Activated T-cell treated with anti-CD3 and anti-CD28 coated beads, Interleukin-2, amount 50 U/mL, for 1 hour (primary cell): ENCODE measurements at regions not wholly inside any gene's neighbourhood (a gene's known extent, or its start where the extent isn't known, plus 50 kb on each side); places are given as distances from the start of the nearest gene placed in this dataset.

ENCODE experiments used
- DNase-seq: peaks from one replicate; pipeline ENCODE4 v3.0.0-alpha.2; 2020

DNA sequence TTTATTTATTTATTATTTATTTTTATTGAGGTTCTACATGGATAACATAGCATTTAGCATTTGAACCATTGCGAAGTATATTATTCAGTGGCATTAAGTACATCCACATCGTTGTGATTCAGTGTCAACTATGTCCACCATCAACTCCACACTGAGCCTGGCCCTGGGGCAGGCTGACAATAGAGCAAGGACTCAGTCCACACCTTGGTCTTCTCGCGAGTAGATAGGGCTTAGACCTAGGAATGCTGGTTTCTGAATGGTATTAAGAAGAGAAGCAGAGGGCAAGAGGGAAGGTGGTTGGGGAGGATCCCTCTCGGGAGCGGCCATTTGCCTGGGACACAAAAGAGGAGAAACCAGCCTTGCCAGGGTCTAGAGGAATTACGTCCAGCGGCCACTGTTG is 599.2 kb upstream of the MGMT start:
- no peak for DNase-seq

DNA sequence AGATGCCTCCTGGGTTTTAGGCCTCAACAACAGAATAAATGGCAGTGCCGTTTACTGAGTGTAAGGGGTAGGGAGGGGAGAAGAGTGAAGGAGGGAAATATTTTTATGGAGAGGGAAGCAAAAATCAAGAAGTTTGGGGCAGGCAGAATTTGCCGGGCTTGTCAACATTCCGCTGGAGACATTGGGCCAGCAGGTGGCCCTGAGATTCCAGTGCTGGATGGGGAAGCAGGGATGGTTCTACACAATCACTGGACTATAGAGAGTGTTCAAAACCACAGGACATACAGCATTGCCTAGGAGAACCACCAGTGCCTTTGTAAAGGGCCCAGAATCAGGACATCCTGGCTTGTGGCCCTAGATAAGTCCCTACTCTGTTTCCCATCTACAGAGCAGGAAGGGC is 598.6 kb upstream of the MGMT start:
- no peak for DNase-seq

DNA sequence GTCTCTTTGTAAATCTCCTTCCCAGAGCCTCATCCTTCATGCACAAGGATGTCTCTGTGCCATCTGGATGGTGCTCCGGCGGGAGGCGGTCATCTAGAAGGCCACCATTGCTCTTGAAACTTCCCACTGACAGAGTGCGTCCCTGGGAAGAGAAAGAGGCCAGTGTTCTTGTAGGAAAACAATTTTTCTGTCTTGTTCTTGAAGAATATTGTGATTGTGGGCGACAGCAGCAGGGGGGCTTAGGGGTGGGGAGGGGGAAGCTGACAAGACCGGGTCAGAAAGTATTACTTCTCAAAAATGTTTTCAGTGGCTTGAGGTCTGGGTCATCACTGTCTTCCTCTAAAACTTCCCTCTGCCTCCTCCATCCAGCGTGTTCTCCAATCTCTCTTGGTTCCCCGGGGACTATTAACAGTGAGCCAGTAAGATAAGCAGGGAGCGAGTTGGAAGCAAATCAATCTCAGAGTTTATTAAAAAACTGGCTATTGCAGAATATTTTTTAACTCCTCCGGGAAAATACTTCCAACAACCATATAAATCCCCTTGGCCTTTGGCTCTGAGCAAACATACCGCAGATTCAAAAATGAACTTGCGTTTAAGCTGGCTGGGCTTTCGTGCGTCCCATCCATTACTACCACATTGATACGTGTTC is 597.8 kb upstream of the MGMT start:
- no peak for DNase-seq

GRCh38 chr10:128870830-128871597 is 596.0 kb upstream of the MGMT start:
- no peak for DNase-seq

DNA sequence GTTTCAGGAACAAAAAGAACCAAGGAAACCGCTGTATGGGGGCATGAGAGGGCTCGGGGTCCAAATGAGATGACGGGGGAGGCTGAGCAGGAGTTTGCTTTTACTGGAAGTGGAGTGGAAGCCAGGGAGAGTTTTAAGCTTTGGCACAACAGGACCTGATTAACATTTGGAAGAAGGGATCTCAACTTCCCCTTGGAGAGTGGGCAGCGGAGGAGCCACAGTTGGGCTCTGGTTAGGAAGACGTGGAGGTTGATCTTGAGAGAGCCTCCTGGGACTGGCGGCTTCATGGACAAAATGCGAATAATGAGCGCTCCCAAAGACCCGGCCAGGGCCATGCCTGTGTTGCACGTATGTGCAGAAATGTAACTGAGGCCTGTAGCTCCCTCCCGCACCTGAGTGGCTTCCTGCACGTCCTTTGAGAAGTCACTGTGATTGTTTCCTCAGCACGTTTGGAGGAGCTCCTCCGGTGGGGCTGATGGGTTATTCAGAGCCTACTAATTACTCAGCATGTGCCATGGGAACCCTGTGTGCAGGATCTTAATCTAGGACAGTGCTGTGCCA is 595.3 kb upstream of the MGMT start:
- no peak for DNase-seq

- DNase-seq = no peak
Observed at GRCh38 chr10:128873411-128874054, 593.5 kb upstream of the MGMT start.

DNA sequence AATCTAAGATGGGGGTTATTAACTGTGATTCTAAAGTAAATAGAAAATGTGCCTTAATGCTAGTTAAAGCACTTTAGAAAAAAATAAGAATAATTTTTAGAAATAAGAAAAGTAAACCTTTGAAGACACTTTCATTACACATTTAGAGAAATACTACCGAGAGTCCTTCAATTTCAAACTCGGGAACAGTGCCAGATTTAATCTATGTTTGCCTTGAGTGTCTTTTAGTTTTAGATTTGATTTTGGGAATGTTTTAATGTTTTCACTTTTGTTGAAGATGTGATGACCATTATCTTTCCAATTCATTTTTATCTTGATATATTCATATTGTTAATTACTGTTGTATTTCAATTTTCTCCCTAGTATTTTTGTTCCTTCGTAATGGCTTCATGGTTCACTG is 592.7 kb upstream of the MGMT start:
- no peak for DNase-seq

DNA sequence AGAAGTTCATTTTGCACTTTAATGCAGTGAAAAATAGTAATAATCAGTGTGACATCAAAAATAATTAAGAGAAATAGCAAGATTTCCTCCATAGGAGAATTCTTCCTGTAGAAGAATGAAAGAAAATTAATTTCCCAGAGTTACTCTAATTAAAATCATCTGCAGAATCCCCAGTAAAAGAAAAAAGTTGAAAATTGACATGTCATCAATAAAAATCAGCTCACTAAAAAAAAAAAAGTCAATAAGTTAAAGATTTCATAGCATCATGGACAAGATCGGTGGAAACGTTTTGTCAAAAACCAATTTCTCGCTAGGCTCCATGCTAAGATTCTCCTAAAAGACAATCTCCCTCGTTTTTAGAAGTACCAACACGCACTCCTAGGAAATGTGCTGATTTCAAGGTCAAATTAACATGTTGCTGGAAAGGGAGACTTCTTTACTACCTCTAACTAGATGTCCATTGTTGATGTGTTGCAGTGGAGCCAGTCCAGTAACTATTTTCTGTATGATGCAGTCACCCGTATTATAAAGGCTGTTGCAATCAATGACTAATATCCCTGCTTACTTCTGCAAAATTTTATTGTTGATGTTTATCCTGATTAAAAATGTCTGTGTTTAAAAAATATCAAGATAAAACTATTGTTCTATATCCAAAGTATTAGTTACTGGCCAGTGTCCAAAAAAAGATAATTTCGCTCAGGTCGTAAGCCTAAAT is 591.9 kb upstream of the MGMT start:
- no peak for DNase-seq

DNA sequence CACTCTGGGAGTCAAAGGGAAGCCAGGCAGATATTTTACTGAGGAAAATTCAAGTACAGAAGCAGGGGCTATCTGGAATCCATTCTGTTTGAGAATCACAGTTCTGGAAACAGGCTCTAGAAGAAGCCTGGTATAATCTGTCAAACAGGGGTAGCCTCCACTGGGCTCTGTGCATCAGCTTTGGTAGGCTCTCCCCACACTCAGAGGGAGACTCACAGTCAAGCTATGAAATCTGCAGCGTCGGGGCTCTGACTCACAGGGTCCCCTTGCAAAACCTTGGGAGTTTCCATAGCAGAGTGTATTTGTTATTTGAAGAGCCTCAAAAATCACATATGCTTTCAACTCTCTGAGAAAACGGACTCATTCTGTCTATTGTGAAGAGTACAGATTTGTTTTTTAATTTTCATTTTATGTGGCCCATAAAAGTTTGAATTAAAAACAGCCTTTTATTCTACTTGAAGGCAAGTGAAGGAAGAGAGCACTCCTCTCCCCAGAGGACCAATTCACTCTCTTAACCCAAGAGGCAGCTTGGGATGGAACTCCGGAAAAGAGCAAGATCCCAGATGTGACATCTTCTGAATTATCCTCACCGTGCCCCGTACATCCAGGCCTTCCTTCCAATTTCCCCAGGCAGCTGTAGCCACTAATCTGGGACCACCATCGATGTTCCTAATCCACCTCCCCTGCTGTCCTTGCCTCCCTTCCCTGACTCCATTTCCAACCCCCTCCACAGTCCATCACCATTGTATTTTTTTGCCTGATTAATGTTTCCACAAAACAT is 590.9 kb upstream of the MGMT start:
- no peak for DNase-seq

- DNase-seq = no peak
Observed at GRCh38 chr10:128877141-128877540, 589.9 kb upstream of the MGMT start.

DNA sequence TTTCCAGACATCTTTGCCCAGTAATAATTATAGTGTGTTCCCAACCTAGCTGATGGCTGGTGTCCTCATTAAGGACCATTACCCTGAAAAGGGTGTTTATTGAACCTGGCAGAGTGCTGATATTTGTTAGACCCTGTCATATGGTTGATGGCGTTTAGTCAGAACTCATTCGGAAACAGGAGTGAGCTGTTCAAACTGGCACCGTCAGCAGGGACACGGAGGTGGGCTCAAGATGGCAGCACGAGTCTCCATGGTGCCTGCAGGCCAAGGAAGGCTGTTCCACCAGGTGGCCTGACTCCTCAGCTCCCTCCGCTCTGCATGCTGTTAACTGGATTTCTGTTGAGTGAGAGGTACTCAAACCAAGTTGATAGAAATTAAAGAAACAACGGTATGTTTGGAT is 589.1 kb upstream of the MGMT start:
- DNase-seq = no peak

DNA sequence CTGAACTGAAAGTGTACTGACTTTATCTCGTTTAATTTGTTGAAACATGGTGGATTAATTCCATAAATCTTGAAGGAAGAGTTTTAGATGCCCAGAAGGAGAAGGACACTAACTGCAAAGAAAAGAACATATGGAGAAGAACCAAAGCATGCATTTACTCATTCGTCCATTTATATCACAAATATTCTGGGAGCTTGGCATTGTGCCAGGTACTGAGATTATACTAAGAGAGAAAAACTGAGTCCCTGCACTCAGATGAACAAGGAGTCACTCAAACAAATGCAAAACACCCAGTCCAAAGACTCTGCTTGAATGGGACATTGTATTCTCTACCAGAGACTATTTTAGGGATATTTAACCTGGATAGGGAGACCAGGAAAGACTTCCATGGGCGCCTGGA is 588.0 kb upstream of the MGMT start:
- DNase-seq = no peak

DNA sequence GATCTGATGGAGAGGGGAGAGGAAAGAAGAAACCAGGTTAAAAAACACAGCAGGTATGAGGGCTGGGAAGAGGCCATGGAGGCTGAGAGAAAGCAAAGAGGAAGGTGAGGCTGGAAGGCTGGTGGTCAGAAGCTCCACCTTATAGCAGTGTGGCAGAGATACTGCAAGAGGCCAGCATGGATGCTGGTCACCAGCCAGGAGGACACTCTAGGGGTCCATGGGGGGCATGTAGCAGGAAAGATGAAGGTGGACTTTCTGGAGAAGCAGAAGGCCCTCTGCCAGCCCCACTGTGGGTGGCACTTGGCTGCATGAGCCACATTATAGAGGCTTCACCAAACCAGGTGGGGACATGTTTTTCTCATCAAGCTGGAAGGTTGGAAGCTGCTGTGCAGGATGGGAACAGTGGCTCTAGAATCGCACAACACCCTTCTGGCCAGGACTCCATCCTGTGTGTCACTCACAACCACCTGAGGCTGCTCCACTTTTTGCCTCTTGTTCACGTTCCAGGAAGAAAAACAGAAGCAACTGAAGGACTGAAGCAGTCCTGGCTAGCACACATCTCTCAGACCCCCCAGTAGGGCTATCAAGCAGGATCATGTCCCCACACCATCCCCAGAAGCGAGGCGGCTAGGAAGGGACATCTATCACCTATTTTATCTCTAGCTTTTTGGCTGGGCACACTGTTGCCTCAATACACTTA is 587.5 kb upstream of the MGMT start:
- no peak for DNase-seq

GRCh38 chr10:128880159-128880725 is 586.8 kb upstream of the MGMT start:
- no peak for DNase-seq

DNA sequence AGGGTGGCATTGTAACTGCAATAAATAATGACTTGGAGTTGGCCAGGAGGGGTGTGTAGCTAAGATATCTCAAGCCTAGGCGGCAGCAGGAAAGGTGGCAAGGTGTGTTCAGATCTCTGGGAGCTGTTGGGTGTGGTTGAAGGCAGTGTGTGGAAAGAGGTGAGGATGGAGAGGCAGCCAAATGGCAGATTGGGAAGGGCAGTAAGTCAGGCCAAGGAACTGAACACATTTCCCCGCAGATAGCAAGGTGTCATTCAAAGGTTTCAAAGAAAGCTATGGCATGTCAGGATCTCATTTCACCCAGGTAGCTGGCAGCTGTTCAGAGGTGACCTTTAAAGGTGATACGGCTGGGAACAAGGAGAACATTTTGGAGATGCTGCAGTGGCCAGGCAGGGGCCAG is 586.0 kb upstream of the MGMT start:
- DNase-seq = no peak

GRCh38 chr10:128883231-128884032 is 583.6 kb upstream of the MGMT start:
- DNase-seq = no peak

GRCh38 chr10:128884033-128884425 is 583.0 kb upstream of the MGMT start:
- DNase-seq = no peak

- DNase-seq = no peak
Observed at GRCh38 chr10:128884496-128885072, 582.5 kb upstream of the MGMT start.

DNA sequence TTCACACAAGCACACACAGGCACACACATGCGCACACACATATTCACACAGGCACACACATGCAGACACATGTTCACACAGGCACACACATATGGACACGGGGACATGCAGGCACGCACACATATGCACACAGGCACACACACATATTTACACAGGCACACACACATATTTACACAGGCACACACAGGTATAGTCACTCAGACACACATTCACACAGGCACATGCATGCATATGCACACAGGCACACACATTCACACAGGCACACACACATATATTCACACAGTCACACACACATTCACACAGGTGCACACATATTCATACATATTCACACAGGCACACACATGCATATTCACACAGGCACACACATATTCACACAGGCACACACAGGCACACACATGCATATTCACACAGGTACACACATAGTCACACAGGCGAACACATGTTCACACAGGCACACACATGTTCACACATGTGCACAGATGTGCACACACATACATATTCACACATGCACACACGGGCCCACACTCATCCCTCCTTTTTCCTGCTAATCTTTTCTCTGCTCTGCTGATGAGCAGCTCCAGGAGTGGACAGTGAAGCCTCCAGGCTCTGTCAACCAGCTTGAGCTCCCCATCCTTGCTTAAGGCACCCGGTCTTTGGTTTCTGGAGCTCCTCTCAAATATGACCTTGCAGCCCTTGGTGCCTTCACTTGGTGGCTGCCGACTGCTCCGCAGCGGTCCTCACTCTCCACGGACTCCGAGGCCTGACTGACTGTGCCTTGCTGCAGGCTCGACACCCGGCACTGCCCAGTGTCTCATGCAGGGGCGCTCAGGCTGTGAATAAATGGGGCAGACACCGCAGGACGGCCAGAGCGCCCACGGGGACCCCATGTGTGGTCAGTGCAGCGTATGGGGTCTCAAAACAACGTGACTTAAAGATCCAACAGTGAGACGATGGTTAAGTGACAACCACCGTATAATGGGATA is 581.2 kb upstream of the MGMT start:
- DNase-seq = no peak
